GM12865 (cell line): ENCODE measurements at regions not wholly inside any gene's neighbourhood (a gene's known extent, or its start where the extent isn't known, plus 50 kb on each side); places are given as distances from the start of the nearest gene placed in this dataset.

Source experiments
- DNase-seq: peaks from one replicate; pipeline ENCODE4 v3.0.0; 2010; ENCODE audit warnings: low read depth
- H3K4me3 ChIP-seq: 2 replicates; pipeline ENCODE4 v1.5.1; 2011; ENCODE audit warnings: mild to moderate bottlenecking, low read depth, low read length, control low read depth
- TF ChIP-seq, protein P1 (sequence below): IDR thresholded peaks from 2 replicates; pipeline ENCODE4 v1.5.1; 2011; ENCODE audit warnings: low read length, control low read depth, low read depth, inconsistent platforms; ENCODE audit not compliant: insufficient read depth; ENCODE audit errors: missing control alignments

DNA sequence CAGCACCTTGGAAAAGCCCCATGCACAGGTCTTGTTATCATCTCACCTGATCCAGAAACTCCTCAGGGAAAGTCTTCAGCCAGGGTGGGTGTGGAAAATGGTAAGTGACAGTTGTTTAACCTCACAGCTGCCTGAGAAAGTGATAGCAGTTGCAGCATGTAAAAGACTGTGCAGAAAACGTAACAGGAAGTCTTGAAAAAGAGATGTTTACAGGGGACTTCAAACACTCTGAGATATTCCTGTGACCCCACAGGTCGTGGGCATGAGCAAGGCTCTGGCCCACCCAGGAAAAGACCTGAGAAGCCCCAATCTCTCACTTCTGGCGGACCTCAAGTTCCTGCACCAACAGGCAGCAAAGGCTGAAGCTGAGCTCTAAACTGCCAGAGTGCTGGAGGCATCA is 826.9 kb downstream of the UQCRFS1 start:
- H3K4me3 ChIP-seq: no peak overlapping the region
- TF ChIP-seq, protein P1, sequence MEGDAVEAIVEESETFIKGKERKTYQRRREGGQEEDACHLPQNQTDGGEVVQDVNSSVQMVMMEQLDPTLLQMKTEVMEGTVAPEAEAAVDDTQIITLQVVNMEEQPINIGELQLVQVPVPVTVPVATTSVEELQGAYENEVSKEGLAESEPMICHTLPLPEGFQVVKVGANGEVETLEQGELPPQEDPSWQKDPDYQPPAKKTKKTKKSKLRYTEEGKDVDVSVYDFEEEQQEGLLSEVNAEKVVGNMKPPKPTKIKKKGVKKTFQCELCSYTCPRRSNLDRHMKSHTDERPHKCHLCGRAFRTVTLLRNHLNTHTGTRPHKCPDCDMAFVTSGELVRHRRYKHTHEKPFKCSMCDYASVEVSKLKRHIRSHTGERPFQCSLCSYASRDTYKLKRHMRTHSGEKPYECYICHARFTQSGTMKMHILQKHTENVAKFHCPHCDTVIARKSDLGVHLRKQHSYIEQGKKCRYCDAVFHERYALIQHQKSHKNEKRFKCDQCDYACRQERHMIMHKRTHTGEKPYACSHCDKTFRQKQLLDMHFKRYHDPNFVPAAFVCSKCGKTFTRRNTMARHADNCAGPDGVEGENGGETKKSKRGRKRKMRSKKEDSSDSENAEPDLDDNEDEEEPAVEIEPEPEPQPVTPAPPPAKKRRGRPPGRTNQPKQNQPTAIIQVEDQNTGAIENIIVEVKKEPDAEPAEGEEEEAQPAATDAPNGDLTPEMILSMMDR: no peak
- DNase-seq: no peak

- DNase-seq: no peak
- H3K4me3 ChIP-seq: no peak overlapping the region
- TF ChIP-seq, protein P1: no peak
Observed at GRCh38 chr19:28377077-28377476, 835.9 kb downstream of the UQCRFS1 start.

GRCh38 chr19:28374971-28375370 is 838.0 kb downstream of the UQCRFS1 start:
- DNase-seq: no peak
- no peak overlapping the region for H3K4me3 ChIP-seq
- TF ChIP-seq, protein P1: no peak

DNA sequence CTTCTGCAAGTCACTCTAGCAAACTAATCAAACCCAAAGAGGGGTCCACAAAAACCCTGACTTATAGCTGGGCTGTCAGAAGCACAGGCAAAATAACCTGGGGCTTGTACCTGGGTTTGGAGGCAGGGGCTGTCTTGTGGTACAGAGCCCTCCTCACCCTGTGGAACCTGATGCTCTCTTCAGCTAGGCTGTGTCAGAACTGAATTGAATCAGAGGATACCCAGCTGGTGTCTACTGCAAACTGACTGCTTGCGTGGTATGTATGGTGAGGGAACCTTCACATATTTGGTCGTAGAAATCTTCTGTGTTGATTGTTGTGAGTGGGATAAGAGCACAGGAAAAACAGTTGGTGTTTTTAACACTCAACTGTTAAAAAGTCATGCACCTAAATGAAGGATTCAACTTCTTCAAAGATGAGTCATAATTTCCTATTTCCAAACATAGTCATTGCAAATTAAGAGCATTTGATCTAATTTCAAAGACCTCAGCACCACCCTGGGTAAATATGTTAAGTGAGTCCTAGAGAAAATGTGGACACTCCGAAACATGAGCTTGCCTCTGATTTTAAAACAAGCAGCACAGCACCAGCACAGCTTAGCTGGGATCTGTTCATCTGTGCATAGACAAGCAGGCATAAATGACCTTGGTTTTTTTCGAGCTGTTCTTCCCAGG is 840.2 kb downstream of the UQCRFS1 start:
- no peak for DNase-seq
- no peak overlapping the region for H3K4me3 ChIP-seq
- TF ChIP-seq, protein P1: no peak

GRCh38 chr19:28367146-28367545 is 845.8 kb downstream of the UQCRFS1 start:
- no peak for DNase-seq
- no peak overlapping the region for H3K4me3 ChIP-seq
- TF ChIP-seq, protein P1: no peak

DNA sequence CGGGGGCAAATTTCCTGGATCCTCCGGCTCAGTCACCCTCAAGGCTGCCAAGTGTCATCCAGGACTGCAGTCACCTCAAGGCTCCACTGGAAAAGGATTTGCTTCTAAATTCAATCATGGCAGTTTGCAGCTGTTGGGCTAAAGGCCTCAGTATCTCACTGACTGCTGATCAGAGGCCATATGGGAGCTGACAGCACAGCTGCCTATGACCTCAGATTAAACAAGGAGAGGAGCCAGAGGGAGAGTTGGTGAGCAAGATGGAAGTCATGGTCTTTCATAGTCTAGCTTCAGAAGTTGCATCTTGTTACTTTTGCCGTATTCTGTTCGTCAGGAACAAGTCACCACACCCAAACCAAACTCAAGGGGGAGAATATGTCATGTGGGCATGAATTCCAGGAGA is 849.7 kb downstream of the UQCRFS1 start:
- TF ChIP-seq, protein P1: no peak
- no peak overlapping the region for H3K4me3 ChIP-seq
- DNase-seq: no peak
